H1 (cell line): ENCODE measurements at regions not wholly inside any gene's neighbourhood (a gene's known extent, or its start where the extent isn't known, plus 50 kb on each side); places are given as distances from the start of the nearest gene placed in this dataset.

Experiments
- CHD7 ChIP-seq: fragments of 300-600 bp; sonication (generic); IDR thresholded peaks from 2 replicates; pipeline ENCODE4 v1.7.1; 2012; ENCODE audit warnings: low read length, moderate library complexity, mild to moderate bottlenecking, inconsistent platforms; ENCODE audit not compliant: insufficient replicate concordance

- no peak for TF ChIP-seq CHD7
These were observed 542.7 kb upstream of the MDFIC2 start (continued) for GRCh38 chr3:70855149-70855548.
